ENCODE measurements at regions not wholly inside any gene's neighbourhood (a gene's known extent, or its start where the extent isn't known, plus 50 kb on each side); places are given as distances from the start of the nearest gene placed in this dataset.

DNA sequence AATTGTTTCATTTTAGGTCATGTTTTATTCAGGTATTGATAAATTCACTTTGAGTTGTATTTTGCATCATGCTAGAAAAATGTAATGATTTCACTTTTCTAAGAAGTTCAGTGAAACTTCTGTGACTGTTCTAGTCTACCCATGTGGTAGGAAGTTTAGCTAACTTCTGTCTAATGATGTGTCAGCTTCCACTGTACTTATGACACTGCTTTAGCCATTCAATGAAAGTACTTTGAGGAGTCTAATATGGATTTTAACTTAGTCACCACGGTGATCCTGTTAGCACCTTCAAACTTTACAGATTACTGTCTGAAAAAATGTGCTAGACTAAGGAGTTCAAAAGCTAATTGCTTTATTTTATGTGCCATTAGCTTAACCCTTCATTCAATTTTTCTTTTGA lies 1510.5 kb upstream of the CDH9 start:
- TF ChIP-seq, protein P1, sequence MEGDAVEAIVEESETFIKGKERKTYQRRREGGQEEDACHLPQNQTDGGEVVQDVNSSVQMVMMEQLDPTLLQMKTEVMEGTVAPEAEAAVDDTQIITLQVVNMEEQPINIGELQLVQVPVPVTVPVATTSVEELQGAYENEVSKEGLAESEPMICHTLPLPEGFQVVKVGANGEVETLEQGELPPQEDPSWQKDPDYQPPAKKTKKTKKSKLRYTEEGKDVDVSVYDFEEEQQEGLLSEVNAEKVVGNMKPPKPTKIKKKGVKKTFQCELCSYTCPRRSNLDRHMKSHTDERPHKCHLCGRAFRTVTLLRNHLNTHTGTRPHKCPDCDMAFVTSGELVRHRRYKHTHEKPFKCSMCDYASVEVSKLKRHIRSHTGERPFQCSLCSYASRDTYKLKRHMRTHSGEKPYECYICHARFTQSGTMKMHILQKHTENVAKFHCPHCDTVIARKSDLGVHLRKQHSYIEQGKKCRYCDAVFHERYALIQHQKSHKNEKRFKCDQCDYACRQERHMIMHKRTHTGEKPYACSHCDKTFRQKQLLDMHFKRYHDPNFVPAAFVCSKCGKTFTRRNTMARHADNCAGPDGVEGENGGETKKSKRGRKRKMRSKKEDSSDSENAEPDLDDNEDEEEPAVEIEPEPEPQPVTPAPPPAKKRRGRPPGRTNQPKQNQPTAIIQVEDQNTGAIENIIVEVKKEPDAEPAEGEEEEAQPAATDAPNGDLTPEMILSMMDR (IDR thresholded peaks at IDR 0.05; ENCODE audit: extremely low read depth in 1 of 2, insufficient read depth in 1 of 2, low read depth in 1 of 2, low read length in 2 of 2), result no peak
- TF ChIP-seq MYC (IDR thresholded peaks at IDR 0.05; ENCODE audit: low read depth, low read length), result no peak
- no peak for TF ChIP-seq EZH2 (IDR thresholded peaks at IDR 0.05; ENCODE audit: borderline replicate concordance, low read depth, low read length, severe bottlenecking)
- no peak for TF ChIP-seq POLR2AphosphoS5 (IDR thresholded peaks at IDR 0.05; ENCODE audit: insufficient read depth, low read depth, low read length)

Measured in endothelial cell of umbilical vein (primary cell).